Stimulated activated CD4-positive, alpha-beta T cell treated with anti-CD3 and anti-CD28 coated beads, TNF-alpha, amount 100 ng/mL, for 4 hours (primary cell): ENCODE measurements at regions not wholly inside any gene's neighbourhood (a gene's known extent, or its start where the extent isn't known, plus 50 kb on each side); places are given as distances from the start of the nearest gene placed in this dataset.
"Not testable (repeated sequence)": the region's sequence is repeated elsewhere in the genome, so short reads cannot be mapped to it uniquely, and the experiment has no call there.

Experiments used
- DNase-seq, 3 experiments: peaks; one replicate each; pipeline ENCODE4 v3.0.0-alpha.2; 2020; ENCODE audit warnings: low read depth in 3 of 3

GRCh38 chr10:117601716-117602115 is 59.2 kb downstream of the EMX2 start:
- no peak for DNase-seq

GRCh38 chr10:117603081-117603480 is 60.5 kb downstream of the EMX2 start:
- DNase-seq = no peak

- DNase-seq = no peak
Measured at GRCh38 chr10:117603726-117604125, 61.2 kb downstream of the EMX2 start.

- no peak for DNase-seq
Measured at GRCh38 chr10:117609095-117609795, 66.7 kb downstream of the EMX2 start.

- DNase-seq = no peak
Measured at GRCh38 chr10:117609796-117610170, 67.2 kb downstream of the EMX2 start.

GRCh38 chr10:117610321-117610720 is 67.8 kb downstream of the EMX2 start:
- no peak for DNase-seq

- DNase-seq = no peak
Measured at GRCh38 chr10:117612113-117612512, 69.6 kb downstream of the EMX2 start.

GRCh38 chr10:117615649-117616048 is 73.1 kb downstream of the EMX2 start:
- no peak for DNase-seq

GRCh38 chr10:117616179-117616578 is 73.6 kb downstream of the EMX2 start:
- DNase-seq = no peak

- no peak for DNase-seq
Measured at GRCh38 chr10:117617086-117617485, 74.5 kb downstream of the EMX2 start.

- no peak for DNase-seq
Measured at GRCh38 chr10:117617659-117618058, 75.1 kb downstream of the EMX2 start.

GRCh38 chr10:117619223-117619622 is 76.7 kb downstream of the EMX2 start:
- DNase-seq = no peak

- DNase-seq = no peak
Measured at GRCh38 chr10:117619707-117620405, 77.3 kb downstream of the EMX2 start.

GRCh38 chr10:117621196-117621595 is 78.7 kb downstream of the EMX2 start:
- DNase-seq = no peak

GRCh38 chr10:117621795-117622420 is 79.4 kb downstream of the EMX2 start:
- no peak for DNase-seq

GRCh38 chr10:117622471-117623184 is 80.1 kb downstream of the EMX2 start:
- DNase-seq = no peak

GRCh38 chr10:117626228-117626627 is 83.7 kb downstream of the EMX2 start:
- no peak for DNase-seq

- no peak for DNase-seq
Measured at GRCh38 chr10:117627561-117627960, 85.0 kb downstream of the EMX2 start.

GRCh38 chr10:117629717-117630116 is 87.2 kb downstream of the EMX2 start:
- not testable (repeated sequence) for DNase-seq

- DNase-seq = no peak
Measured at GRCh38 chr10:117631276-117632145, 89.0 kb downstream of the EMX2 start.

GRCh38 chr10:117632406-117632805 is 89.9 kb downstream of the EMX2 start:
- DNase-seq = no peak
